ENCODE measurements at regions not wholly inside any gene's neighbourhood (a gene's known extent, or its start where the extent isn't known, plus 50 kb on each side); places are given as distances from the start of the nearest gene placed in this dataset.

DNA sequence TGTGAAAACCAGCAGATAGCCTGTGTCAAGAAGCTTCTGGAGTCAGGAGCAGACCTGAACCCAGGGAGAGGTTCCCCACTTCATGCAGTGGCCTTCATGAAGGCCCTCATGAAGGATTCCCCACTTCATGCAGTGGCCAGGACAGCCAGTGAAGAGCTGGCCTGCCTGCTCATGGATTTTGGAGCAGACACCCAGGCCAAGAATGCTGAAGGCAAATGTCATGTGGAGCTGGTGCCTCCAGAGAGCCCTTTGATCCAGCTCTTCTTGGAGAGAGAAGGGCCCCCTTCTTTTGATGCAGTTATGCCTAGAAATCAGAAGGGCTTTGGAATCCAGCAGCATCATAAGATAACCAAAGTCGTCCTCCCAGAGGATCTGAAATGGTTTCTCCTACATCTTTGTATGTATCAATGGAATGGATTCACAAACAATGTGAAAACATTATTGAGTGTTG is 103.9 kb upstream of the CHD2 start (continued):
- TF ChIP-seq, protein P1, sequence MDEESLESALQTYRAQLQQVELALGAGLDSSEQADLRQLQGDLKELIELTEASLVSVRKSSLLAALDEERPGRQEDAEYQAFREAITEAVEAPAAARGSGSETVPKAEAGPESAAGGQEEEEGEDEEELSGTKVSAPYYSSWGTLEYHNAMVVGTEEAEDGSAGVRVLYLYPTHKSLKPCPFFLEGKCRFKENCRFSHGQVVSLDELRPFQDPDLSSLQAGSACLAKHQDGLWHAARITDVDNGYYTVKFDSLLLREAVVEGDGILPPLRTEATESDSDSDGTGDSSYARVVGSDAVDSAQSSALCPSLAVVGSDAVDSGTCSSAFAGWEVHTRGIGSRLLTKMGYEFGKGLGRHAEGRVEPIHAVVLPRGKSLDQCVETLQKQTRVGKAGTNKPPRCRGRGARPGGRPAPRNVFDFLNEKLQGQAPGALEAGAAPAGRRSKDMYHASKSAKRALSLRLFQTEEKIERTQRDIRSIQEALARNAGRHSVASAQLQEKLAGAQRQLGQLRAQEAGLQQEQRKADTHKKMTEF (CRISPR knock-in tag; IDR thresholded peaks at IDR 0.05) = no peak
- TF ChIP-seq, protein P2, sequence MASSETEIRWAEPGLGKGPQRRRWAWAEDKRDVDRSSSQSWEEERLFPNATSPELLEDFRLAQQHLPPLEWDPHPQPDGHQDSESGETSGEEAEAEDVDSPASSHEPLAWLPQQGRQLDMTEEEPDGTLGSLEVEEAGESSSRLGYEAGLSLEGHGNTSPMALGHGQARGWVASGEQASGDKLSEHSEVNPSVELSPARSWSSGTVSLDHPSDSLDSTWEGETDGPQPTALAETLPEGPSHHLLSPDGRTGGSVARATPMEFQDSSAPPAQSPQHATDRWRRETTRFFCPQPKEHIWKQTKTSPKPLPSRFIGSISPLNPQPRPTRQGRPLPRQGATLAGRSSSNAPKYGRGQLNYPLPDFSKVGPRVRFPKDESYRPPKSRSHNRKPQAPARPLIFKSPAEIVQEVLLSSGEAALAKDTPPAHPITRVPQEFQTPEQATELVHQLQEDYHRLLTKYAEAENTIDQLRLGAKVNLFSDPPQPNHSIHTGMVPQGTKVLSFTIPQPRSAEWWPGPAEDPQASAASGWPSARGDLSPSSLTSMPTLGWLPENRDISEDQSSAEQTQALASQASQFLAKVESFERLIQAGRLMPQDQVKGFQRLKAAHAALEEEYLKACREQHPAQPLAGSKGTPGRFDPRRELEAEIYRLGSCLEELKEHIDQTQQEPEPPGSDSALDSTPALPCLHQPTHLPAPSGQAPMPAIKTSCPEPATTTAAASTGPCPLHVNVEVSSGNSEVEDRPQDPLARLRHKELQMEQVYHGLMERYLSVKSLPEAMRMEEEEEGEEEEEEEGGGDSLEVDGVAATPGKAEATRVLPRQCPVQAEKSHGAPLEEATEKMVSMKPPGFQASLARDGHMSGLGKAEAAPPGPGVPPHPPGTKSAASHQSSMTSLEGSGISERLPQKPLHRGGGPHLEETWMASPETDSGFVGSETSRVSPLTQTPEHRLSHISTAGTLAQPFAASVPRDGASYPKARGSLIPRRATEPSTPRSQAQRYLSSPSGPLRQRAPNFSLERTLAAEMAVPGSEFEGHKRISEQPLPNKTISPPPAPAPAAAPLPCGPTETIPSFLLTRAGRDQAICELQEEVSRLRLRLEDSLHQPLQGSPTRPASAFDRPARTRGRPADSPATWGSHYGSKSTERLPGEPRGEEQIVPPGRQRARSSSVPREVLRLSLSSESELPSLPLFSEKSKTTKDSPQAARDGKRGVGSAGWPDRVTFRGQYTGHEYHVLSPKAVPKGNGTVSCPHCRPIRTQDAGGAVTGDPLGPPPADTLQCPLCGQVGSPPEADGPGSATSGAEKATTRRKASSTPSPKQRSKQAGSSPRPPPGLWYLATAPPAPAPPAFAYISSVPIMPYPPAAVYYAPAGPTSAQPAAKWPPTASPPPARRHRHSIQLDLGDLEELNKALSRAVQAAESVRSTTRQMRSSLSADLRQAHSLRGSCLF (CRISPR knock-in tag; IDR thresholded peaks at IDR 0.05; ENCODE audit: borderline replicate concordance) = no peak
- TF ChIP-seq ZNF296 (CRISPR knock-in tag; conservative IDR thresholded peaks at IDR 0.05) (no peak), BORCS8-MEF2B (CRISPR knock-in tag; IDR thresholded peaks at IDR 0.05) (no peak), HDAC1 (CRISPR knock-in tag; IDR thresholded peaks at IDR 0.05) (0 out of 2 replicates have a peak, but pooled peaks have one; percentile 19), SP4 (CRISPR knock-in tag; IDR thresholded peaks at IDR 0.05) (no peak), ZNF550 (CRISPR knock-in tag; IDR thresholded peaks at IDR 0.05; ENCODE audit: borderline replicate concordance) (no peak), E2F5 (CRISPR knock-in tag; conservative IDR thresholded peaks at IDR 0.05) (no peak), ZNF317 (CRISPR knock-in tag; IDR thresholded peaks at IDR 0.05) (no peak), ZSCAN25 (CRISPR knock-in tag; IDR thresholded peaks at IDR 0.05) (no peak), ZNF160 (CRISPR knock-in tag; IDR thresholded peaks at IDR 0.05) (no peak), ZNF234 (CRISPR knock-in tag; conservative IDR thresholded peaks at IDR 0.05) (no peak), ZNF549 (CRISPR knock-in tag; IDR thresholded peaks at IDR 0.05) (no peak)
- TF ChIP-seq, protein P3, sequence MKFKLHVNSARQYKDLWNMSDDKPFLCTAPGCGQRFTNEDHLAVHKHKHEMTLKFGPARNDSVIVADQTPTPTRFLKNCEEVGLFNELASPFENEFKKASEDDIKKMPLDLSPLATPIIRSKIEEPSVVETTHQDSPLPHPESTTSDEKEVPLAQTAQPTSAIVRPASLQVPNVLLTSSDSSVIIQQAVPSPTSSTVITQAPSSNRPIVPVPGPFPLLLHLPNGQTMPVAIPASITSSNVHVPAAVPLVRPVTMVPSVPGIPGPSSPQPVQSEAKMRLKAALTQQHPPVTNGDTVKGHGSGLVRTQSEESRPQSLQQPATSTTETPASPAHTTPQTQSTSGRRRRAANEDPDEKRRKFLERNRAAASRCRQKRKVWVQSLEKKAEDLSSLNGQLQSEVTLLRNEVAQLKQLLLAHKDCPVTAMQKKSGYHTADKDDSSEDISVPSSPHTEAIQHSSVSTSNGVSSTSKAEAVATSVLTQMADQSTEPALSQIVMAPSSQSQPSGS (CRISPR knock-in tag; IDR thresholded peaks at IDR 0.05) = no peak
- TF ChIP-seq, protein P4, sequence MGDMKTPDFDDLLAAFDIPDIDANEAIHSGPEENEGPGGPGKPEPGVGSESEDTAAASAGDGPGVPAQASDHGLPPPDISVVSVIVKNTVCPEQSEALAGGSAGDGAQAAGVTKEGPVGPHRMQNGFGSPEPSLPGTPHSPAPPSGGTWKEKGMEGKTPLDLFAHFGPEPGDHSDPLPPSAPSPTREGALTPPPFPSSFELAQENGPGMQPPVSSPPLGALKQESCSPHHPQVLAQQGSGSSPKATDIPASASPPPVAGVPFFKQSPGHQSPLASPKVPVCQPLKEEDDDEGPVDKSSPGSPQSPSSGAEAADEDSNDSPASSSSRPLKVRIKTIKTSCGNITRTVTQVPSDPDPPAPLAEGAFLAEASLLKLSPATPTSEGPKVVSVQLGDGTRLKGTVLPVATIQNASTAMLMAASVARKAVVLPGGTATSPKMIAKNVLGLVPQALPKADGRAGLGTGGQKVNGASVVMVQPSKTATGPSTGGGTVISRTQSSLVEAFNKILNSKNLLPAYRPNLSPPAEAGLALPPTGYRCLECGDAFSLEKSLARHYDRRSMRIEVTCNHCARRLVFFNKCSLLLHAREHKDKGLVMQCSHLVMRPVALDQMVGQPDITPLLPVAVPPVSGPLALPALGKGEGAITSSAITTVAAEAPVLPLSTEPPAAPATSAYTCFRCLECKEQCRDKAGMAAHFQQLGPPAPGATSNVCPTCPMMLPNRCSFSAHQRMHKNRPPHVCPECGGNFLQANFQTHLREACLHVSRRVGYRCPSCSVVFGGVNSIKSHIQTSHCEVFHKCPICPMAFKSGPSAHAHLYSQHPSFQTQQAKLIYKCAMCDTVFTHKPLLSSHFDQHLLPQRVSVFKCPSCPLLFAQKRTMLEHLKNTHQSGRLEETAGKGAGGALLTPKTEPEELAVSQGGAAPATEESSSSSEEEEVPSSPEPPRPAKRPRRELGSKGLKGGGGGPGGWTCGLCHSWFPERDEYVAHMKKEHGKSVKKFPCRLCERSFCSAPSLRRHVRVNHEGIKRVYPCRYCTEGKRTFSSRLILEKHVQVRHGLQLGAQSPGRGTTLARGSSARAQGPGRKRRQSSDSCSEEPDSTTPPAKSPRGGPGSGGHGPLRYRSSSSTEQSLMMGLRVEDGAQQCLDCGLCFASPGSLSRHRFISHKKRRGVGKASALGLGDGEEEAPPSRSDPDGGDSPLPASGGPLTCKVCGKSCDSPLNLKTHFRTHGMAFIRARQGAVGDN (CRISPR knock-in tag; IDR thresholded peaks at IDR 0.05) = 0 out of 2 replicates have a peak, but pooled peaks have one; percentile 8
- TF ChIP-seq, protein P5, sequence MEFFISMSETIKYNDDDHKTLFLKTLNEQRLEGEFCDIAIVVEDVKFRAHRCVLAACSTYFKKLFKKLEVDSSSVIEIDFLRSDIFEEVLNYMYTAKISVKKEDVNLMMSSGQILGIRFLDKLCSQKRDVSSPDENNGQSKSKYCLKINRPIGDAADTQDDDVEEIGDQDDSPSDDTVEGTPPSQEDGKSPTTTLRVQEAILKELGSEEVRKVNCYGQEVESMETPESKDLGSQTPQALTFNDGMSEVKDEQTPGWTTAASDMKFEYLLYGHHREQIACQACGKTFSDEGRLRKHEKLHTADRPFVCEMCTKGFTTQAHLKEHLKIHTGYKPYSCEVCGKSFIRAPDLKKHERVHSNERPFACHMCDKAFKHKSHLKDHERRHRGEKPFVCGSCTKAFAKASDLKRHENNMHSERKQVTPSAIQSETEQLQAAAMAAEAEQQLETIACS (CRISPR knock-in tag; IDR thresholded peaks at IDR 0.05) = no peak
